GM19025 (cell line): ENCODE measurements at regions not wholly inside any gene's neighbourhood (a gene's known extent, or its start where the extent isn't known, plus 50 kb on each side); places are given as distances from the start of the nearest gene placed in this dataset.

ENCODE experiments used
- ATAC-seq: cut with Tn5 transposase; IDR thresholded peaks from one replicate; pipeline ENCODE4 v1.9.1; 2021; ENCODE audit warnings: mild to moderate bottlenecking, low read depth, moderate library complexity; ENCODE audit not compliant: unreplicated experiment

GRCh38 chr2:128750328-128751165 is 431.9 kb upstream of the HS6ST1 start:
- ATAC-seq, result no peak

- no peak for ATAC-seq
These were observed 433.1 kb upstream of the HS6ST1 start for GRCh38 chr2:128751746-128752145.

GRCh38 chr2:128752691-128753263 is 434.1 kb upstream of the HS6ST1 start:
- ATAC-seq, result no peak

GRCh38 chr2:128753321-128753720 is 434.7 kb upstream of the HS6ST1 start:
- ATAC-seq, result no peak

GRCh38 chr2:128753800-128754199 is 435.1 kb upstream of the HS6ST1 start:
- no peak for ATAC-seq

- peak; percentile 93 for ATAC-seq
These were observed 435.6 kb upstream of the HS6ST1 start for GRCh38 chr2:128754246-128754724.

- no peak for ATAC-seq
These were observed 437.2 kb upstream of the HS6ST1 start for GRCh38 chr2:128755695-128756364.

- no peak for ATAC-seq
These were observed 437.7 kb upstream of the HS6ST1 start for GRCh38 chr2:128756365-128756717.

- ATAC-seq, result no peak
These were observed 447.1 kb upstream of the HS6ST1 start for GRCh38 chr2:128765811-128766210.

- ATAC-seq, result no peak
These were observed 449.4 kb upstream of the HS6ST1 start for GRCh38 chr2:128768041-128768440.

- ATAC-seq, result no peak
These were observed 450.9 kb upstream of the HS6ST1 start for GRCh38 chr2:128769457-128770142.

- ATAC-seq, result no peak
These were observed 451.7 kb upstream of the HS6ST1 start for GRCh38 chr2:128770143-128771085.

GRCh38 chr2:128771401-128771800 is 452.7 kb upstream of the HS6ST1 start:
- no peak for ATAC-seq

- no peak for ATAC-seq
These were observed 454.0 kb upstream of the HS6ST1 start for GRCh38 chr2:128772671-128773070.

- ATAC-seq, result no peak
These were observed 455.1 kb upstream of the HS6ST1 start for GRCh38 chr2:128773641-128774319.

GRCh38 chr2:128774320-128775216 is 455.9 kb upstream of the HS6ST1 start:
- no peak for ATAC-seq

- ATAC-seq, result no peak
These were observed 456.7 kb upstream of the HS6ST1 start for GRCh38 chr2:128775217-128775913.

- ATAC-seq, result no peak
These were observed 457.2 kb upstream of the HS6ST1 start for GRCh38 chr2:128775914-128776285.
